Fibroblast of mammary gland (primary cell): ENCODE measurements at regions not wholly inside any gene's neighbourhood (a gene's known extent, or its start where the extent isn't known, plus 50 kb on each side); places are given as distances from the start of the nearest gene placed in this dataset.

Source experiments
- DNase-seq: peaks from one replicate; pipeline ENCODE4 v3.0.0-alpha.2; 2010; ENCODE audit warnings: low read depth
- H3K4me3 ChIP-seq: 2 replicates; pipeline ENCODE4 v1.5.1; 2011; ENCODE audit warnings: low read depth, mild to moderate bottlenecking, low read length, moderate library complexity; ENCODE audit not compliant: control insufficient read depth
- TF ChIP-seq, protein P1 (sequence below): conservative IDR thresholded peaks from 2 replicates; pipeline ENCODE4 v1.5.1; 2011; ENCODE audit warnings: low read depth, low read length, inconsistent platforms; ENCODE audit not compliant: control insufficient read depth, insufficient read depth

GRCh38 chrX:3192835-3193234, 151.6 kb downstream of the ARSF start:
- no peak for DNase-seq
- TF ChIP-seq, protein P1, sequence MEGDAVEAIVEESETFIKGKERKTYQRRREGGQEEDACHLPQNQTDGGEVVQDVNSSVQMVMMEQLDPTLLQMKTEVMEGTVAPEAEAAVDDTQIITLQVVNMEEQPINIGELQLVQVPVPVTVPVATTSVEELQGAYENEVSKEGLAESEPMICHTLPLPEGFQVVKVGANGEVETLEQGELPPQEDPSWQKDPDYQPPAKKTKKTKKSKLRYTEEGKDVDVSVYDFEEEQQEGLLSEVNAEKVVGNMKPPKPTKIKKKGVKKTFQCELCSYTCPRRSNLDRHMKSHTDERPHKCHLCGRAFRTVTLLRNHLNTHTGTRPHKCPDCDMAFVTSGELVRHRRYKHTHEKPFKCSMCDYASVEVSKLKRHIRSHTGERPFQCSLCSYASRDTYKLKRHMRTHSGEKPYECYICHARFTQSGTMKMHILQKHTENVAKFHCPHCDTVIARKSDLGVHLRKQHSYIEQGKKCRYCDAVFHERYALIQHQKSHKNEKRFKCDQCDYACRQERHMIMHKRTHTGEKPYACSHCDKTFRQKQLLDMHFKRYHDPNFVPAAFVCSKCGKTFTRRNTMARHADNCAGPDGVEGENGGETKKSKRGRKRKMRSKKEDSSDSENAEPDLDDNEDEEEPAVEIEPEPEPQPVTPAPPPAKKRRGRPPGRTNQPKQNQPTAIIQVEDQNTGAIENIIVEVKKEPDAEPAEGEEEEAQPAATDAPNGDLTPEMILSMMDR, result no peak
- H3K4me3 ChIP-seq, result no peak overlapping the region

- DNase-seq, result peak; percentile 40
- TF ChIP-seq, protein P1, result no peak
- H3K4me3 ChIP-seq, result no peak overlapping the region
Observed at GRCh38 chrX:3191796-3192195, 150.5 kb downstream of the ARSF start.

GRCh38 chrX:3191201-3191600, 149.9 kb downstream of the ARSF start:
- H3K4me3 ChIP-seq, result no peak overlapping the region
- TF ChIP-seq, protein P1, result no peak
- DNase-seq, result peak; percentile 32

- TF ChIP-seq, protein P1, result no peak
- peak; percentile 84 for DNase-seq
- no peak overlapping the region for H3K4me3 ChIP-seq
Observed at GRCh38 chrX:3184176-3184930, 143.1 kb downstream of the ARSF start.

GRCh38 chrX:3181846-3182245, 140.6 kb downstream of the ARSF start:
- no peak overlapping the region for H3K4me3 ChIP-seq
- TF ChIP-seq, protein P1, result no peak
- DNase-seq, result no peak

DNA sequence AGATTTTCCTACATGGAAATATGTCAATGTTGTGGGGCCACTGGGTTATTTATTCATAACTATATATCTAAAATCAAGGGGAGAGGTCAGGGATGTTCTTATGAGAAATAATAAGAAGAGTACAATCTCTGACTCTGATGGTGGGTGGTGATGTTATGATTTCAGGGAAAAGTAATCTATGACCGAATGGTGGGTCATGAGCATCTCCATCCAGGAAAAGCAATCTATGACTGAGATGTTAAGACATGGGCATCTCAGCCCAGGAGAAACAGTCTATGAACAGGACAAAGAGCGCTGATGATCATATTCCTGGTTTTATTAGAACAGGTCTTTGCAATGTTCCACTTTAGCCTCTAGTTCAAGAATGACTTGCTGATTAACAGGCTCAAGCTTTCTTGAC, 137.1 kb downstream of the ARSF start:
- TF ChIP-seq, protein P1, result no peak
- no peak overlapping the region for H3K4me3 ChIP-seq
- DNase-seq, result no peak

- no peak overlapping the region for H3K4me3 ChIP-seq
- DNase-seq, result no peak
- TF ChIP-seq, protein P1, result no peak
Observed at GRCh38 chrX:3177851-3178250, 136.6 kb downstream of the ARSF start.
